Ascending aorta (tissue), 2 donors: ENCODE measurements at regions not wholly inside any gene's neighbourhood (a gene's known extent, or its start where the extent isn't known, plus 50 kb on each side); places are given as distances from the start of the nearest gene placed in this dataset.

Source experiments
- DNase-seq, 2 donors: peaks; one replicate each; pipeline ENCODE4 v3.0.0-alpha.2; 2019; ENCODE audit warnings: low spot score in 2 of 2
- H3K27ac ChIP-seq, 2 donors: fragments of 200-600 bp; sonication (generic); one replicate each; pipeline ENCODE4 v1.5.1; 2016 to 2017; ENCODE audit warnings: mild to moderate bottlenecking in 1 of 2
- H3K27me3 ChIP-seq: fragments of 200-600 bp; sonication (generic); one replicate; pipeline ENCODE4 v1.5.1; 2017
- H3K36me3 ChIP-seq, 2 donors: fragments of 200-600 bp; sonication (generic); one replicate each; pipeline ENCODE4 v1.5.1; 2016
- H3K4me1 ChIP-seq, 2 donors: fragments of 200-600 bp; sonication (generic); one replicate each; pipeline ENCODE4 v1.5.1; 2016 to 2017; ENCODE audit warnings: mild to moderate bottlenecking in 1 of 2
- H3K4me3 ChIP-seq, 2 donors: fragments of 200-600 bp; sonication (generic); one replicate each; pipeline ENCODE4 v1.5.1; 2016 to 2017; ENCODE audit warnings: mild to moderate bottlenecking in 1 of 2
- H3K9me3 ChIP-seq, 2 donors: fragments of 200-600 bp; sonication (generic); one replicate each; pipeline ENCODE4 v1.5.1; 2016
- CTCF ChIP-seq, 3 experiments: fragments of 200-600 bp in 2 of 3; fragments of 450-650 bp in 1 of 3; sonication (generic) in 2 of 3; IDR thresholded peaks; one replicate each; pipeline ENCODE4 v1.5.1; 2016 to 2019; ENCODE audit warnings: antibody characterized with exemption in 3 of 3, mild to moderate bottlenecking in 1 of 3, moderate library complexity in 1 of 3
- intact Hi-C: fragments of 100-400 bp; cut with DNase I; formaldehyde crosslinking; loops from one replicate; pipeline ENCODE4 v1.15.1; 2023

- DNase-seq: no peak
- no peak overlapping the region for H3K4me3 ChIP-seq
- no peak overlapping the region for H3K27ac ChIP-seq
- no peaks in the 10 kb centered on the region for H3K9me3 ChIP-seq
- no peaks in the 10 kb centered on the region for H3K36me3 ChIP-seq
- no peaks in the 10 kb centered on the region for H3K4me1 ChIP-seq
- H3K27me3 ChIP-seq: no peaks in the 10 kb centered on the region
- intact Hi-C loops: no loop called here
- TF ChIP-seq CTCF (IDR thresholded peaks at IDR 0.05): no peak
Measured at GRCh38 chr5:74413403-74414048, 227.0 kb downstream of the ENC1 start.

GRCh38 chr5:74412066-74412465, 228.5 kb downstream of the ENC1 start:
- H3K4me1 ChIP-seq: no peaks in the 10 kb centered on the region
- no peaks in the 10 kb centered on the region for H3K36me3 ChIP-seq
- no peak overlapping the region for H3K4me3 ChIP-seq
- no peak for TF ChIP-seq CTCF (IDR thresholded peaks at IDR 0.05)
- H3K9me3 ChIP-seq: no peaks in the 10 kb centered on the region
- intact Hi-C loops: no loop called here
- DNase-seq: no peak
- no peak overlapping the region for H3K27ac ChIP-seq
- no peaks in the 10 kb centered on the region for H3K27me3 ChIP-seq

- no peaks in the 10 kb centered on the region for H3K36me3 ChIP-seq
- TF ChIP-seq CTCF (IDR thresholded peaks at IDR 0.05): no peak
- intact Hi-C loops: no loop called here
- no peak for DNase-seq
- H3K27me3 ChIP-seq: no peaks in the 10 kb centered on the region
- H3K4me1 ChIP-seq: peaks cover 0 to 4% of the 10 kb centered on the region in 2 donors
- H3K9me3 ChIP-seq: no peaks in the 10 kb centered on the region
- no peak overlapping the region for H3K4me3 ChIP-seq
- H3K27ac ChIP-seq: no peak overlapping the region
Measured at GRCh38 chr5:74409712-74410111, 230.8 kb downstream of the ENC1 start.

GRCh38 chr5:74409166-74409706, 231.3 kb downstream of the ENC1 start:
- H3K27ac ChIP-seq: no peak overlapping the region
- no peak for DNase-seq
- no peaks in the 10 kb centered on the region for H3K27me3 ChIP-seq
- no peaks in the 10 kb centered on the region for H3K9me3 ChIP-seq
- H3K4me3 ChIP-seq: no peak overlapping the region
- H3K36me3 ChIP-seq: no peaks in the 10 kb centered on the region
- peaks cover 0 to 4% of the 10 kb centered on the region in 2 donors for H3K4me1 ChIP-seq
- intact Hi-C loops: no loop called here
- TF ChIP-seq CTCF (IDR thresholded peaks at IDR 0.05): no peak

GRCh38 chr5:74408150-74409043, 232.1 kb downstream of the ENC1 start:
- intact Hi-C loops: no loop called here
- H3K27me3 ChIP-seq: no peaks in the 10 kb centered on the region
- no peak for TF ChIP-seq CTCF (IDR thresholded peaks at IDR 0.05)

More at GRCh38 chr5:74408150-74409043, 232.1 kb downstream of the ENC1 start:
- Histone ChIP-seq H3K9me3 (no peaks in the 10 kb centered on the region), H3K36me3 (no peaks in the 10 kb centered on the region), H3K4me3 (no peak overlapping the region), H3K4me1 (peaks cover 0 to 4% of the 10 kb centered on the region in 2 donors), H3K27ac (no peak overlapping the region)
- no peak for DNase-seq
